Astrocyte (in vitro differentiated cells and primary cell): ENCODE measurements at regions not wholly inside any gene's neighbourhood (a gene's known extent, or its start where the extent isn't known, plus 50 kb on each side); places are given as distances from the start of the nearest gene placed in this dataset.

ENCODE experiments used
- DNase-seq: peaks from one replicate; pipeline ENCODE4 v3.0.0-alpha.2; 2010; ENCODE audit warnings: low read depth
- FAIRE-seq: peaks from 2 replicates; lab custom pipeline; 2011; peaks lifted over from hg19 to GRCh38; lab: Jason Lieb, UNC
- H2AFZ ChIP-seq: 2 replicates; pipeline ENCODE4 v1.6.0; 2012; ENCODE audit warnings: low read depth, low read length, inconsistent platforms
- H3K27ac ChIP-seq: 2 replicates; pipeline ENCODE4 v1.5.1; 2011; ENCODE audit warnings: low read depth, low read length, inconsistent platforms
- H3K27me3 ChIP-seq: 2 replicates; pipeline ENCODE4 v1.6.0; 2011; ENCODE audit warnings: low read length, inconsistent platforms; ENCODE audit not compliant: insufficient read depth
- H3K36me3 ChIP-seq: 2 replicates; pipeline ENCODE4 v1.5.1; 2011; ENCODE audit warnings: low read length, inconsistent platforms; ENCODE audit not compliant: insufficient read depth
- H3K4me1 ChIP-seq: 2 replicates; pipeline ENCODE4 v1.5.1; 2011; ENCODE audit warnings: low read length, inconsistent platforms; ENCODE audit not compliant: insufficient read depth
- H3K4me2 ChIP-seq: 2 replicates; pipeline ENCODE4 v1.6.0; 2012; ENCODE audit warnings: low read length, inconsistent platforms
- H3K4me3 ChIP-seq: 2 replicates; pipeline ENCODE4 v1.5.1; 2011; ENCODE audit warnings: low read depth, mild to moderate bottlenecking, low read length, inconsistent platforms; ENCODE audit not compliant: insufficient read depth
- H3K79me2 ChIP-seq: 2 replicates; pipeline ENCODE4 v1.6.0; 2012; ENCODE audit warnings: mild to moderate bottlenecking, low read length, inconsistent platforms; ENCODE audit not compliant: insufficient read depth
- H3K9ac ChIP-seq: 2 replicates; pipeline ENCODE4 v1.6.0; 2012; ENCODE audit warnings: mild to moderate bottlenecking, low read length, inconsistent platforms
- H3K9me3 ChIP-seq: 2 replicates; pipeline ENCODE4 v1.5.1; 2012; ENCODE audit warnings: low read depth, mild to moderate bottlenecking, low read length, inconsistent platforms; ENCODE audit not compliant: insufficient read depth
- H4K20me1 ChIP-seq: 2 replicates; pipeline ENCODE4 v1.6.0; 2012; ENCODE audit warnings: low read length, inconsistent platforms; ENCODE audit not compliant: insufficient read depth
- H3K27ac Mint-ChIP-seq: one replicate; pipeline ENCODE4 v1.8.0; 2021; ENCODE audit warnings: mild to moderate bottlenecking, mixed read lengths; ENCODE audit not compliant: unreplicated experiment
- H3K27me3 Mint-ChIP-seq: one replicate; pipeline ENCODE4 v1.8.0; 2021; ENCODE audit warnings: low read depth, mixed read lengths; ENCODE audit not compliant: unreplicated experiment
- H3K36me3 Mint-ChIP-seq: one replicate; pipeline ENCODE4 v1.8.0; 2021; ENCODE audit warnings: low read depth, mixed read lengths; ENCODE audit not compliant: unreplicated experiment
- H3K4me1 Mint-ChIP-seq: one replicate; pipeline ENCODE4 v1.8.0; 2021; ENCODE audit warnings: low read depth, mixed read lengths; ENCODE audit not compliant: unreplicated experiment
- H3K4me3 Mint-ChIP-seq: one replicate; pipeline ENCODE4 v1.8.0; 2021; ENCODE audit warnings: mild to moderate bottlenecking, moderate library complexity, mixed read lengths; ENCODE audit not compliant: unreplicated experiment
- H3K9me3 Mint-ChIP-seq: one replicate; pipeline ENCODE4 v1.8.0; 2021; ENCODE audit warnings: mild to moderate bottlenecking, mixed read lengths; ENCODE audit not compliant: unreplicated experiment
- CTCF ChIP-seq: IDR thresholded peaks from 2 replicates; pipeline ENCODE4 v1.5.1; 2011; ENCODE audit warnings: low read depth, mild to moderate bottlenecking, inconsistent platforms, low read length, moderate library complexity; ENCODE audit not compliant: insufficient read depth
- EZH2 ChIP-seq: IDR thresholded peaks from 2 replicates; pipeline ENCODE4 v1.6.1; 2012; ENCODE audit warnings: mild to moderate bottlenecking, low read length, inconsistent platforms; ENCODE audit not compliant: insufficient read depth

- no peaks in the 10 kb centered on the region for H3K27me3 Mint-ChIP-seq
- H3K27ac Mint-ChIP-seq, result no peak overlapping the region
- H3K4me3 ChIP-seq, result no peak overlapping the region
- H3K79me2 ChIP-seq, result no peaks in the 10 kb centered on the region
- no peak for DNase-seq
- no peaks in the 10 kb centered on the region for H4K20me1 ChIP-seq
- H3K9me3 Mint-ChIP-seq, result peaks cover 23% of the 10 kb centered on the region
- H3K27me3 ChIP-seq, result no peaks in the 10 kb centered on the region
- no peaks in the 10 kb centered on the region for H3K36me3 Mint-ChIP-seq
- no peak overlapping the region for H3K27ac ChIP-seq
- no peak overlapping the region for H3K9ac ChIP-seq
- no peak overlapping the region for H3K4me3 Mint-ChIP-seq
- H3K4me1 ChIP-seq, result no peaks in the 10 kb centered on the region
- no peaks in the 10 kb centered on the region for H3K9me3 ChIP-seq
- FAIRE-seq, result no peak
- H3K36me3 ChIP-seq, result no peaks in the 10 kb centered on the region
- no peak overlapping the region for H2AFZ ChIP-seq
- peaks cover 2% of the 10 kb centered on the region for H3K4me1 Mint-ChIP-seq
- TF ChIP-seq EZH2, result no peak
- no peak for TF ChIP-seq CTCF
- H3K4me2 ChIP-seq, result no peak overlapping the region
Measured at GRCh38 chr5:126093041-126093440, 330.2 kb upstream of the GRAMD2B start.

GRCh38 chr5:126093718-126094117 lies 329.5 kb upstream of the GRAMD2B start:
- Histone ChIP-seq H3K4me3 (no peak overlapping the region), H4K20me1 (no peaks in the 10 kb centered on the region), H3K9ac (no peak overlapping the region), H3K9me3 (no peaks in the 10 kb centered on the region), H3K4me1 (peaks cover 3% of the 10 kb centered on the region), H3K27me3 (no peaks in the 10 kb centered on the region), H3K27ac (no peak overlapping the region), H3K79me2 (no peaks in the 10 kb centered on the region), H3K36me3 (no peaks in the 10 kb centered on the region), H2AFZ (no peak overlapping the region), H3K4me2 (no peak overlapping the region)
- no peaks in the 10 kb centered on the region for H3K36me3 Mint-ChIP-seq
- H3K27me3 Mint-ChIP-seq, result no peaks in the 10 kb centered on the region
- peaks cover 7% of the 10 kb centered on the region for H3K4me1 Mint-ChIP-seq
- H3K27ac Mint-ChIP-seq, result no peak overlapping the region
- H3K4me3 Mint-ChIP-seq, result no peak overlapping the region
- DNase-seq (no peak), FAIRE-seq (no peak)
- no peak for TF ChIP-seq CTCF
- TF ChIP-seq EZH2, result no peak
- peaks cover 20% of the 10 kb centered on the region for H3K9me3 Mint-ChIP-seq

- Histone ChIP-seq H3K9me3 (no peaks in the 10 kb centered on the region), H2AFZ (no peak overlapping the region), H3K9ac (no peak overlapping the region), H3K4me3 (no peak overlapping the region), H3K36me3 (no peaks in the 10 kb centered on the region), H3K4me1 (peaks cover 3% of the 10 kb centered on the region), H4K20me1 (no peaks in the 10 kb centered on the region), H3K4me2 (no peak overlapping the region), H3K27me3 (no peaks in the 10 kb centered on the region), H3K79me2 (no peaks in the 10 kb centered on the region), H3K27ac (no peak overlapping the region)
- Mint-ChIP-seq H3K4me1 (peaks cover 7% of the 10 kb centered on the region), H3K9me3 (peaks cover 15% of the 10 kb centered on the region), H3K27ac (no peak overlapping the region), H3K27me3 (no peaks in the 10 kb centered on the region), H3K4me3 (no peak overlapping the region), H3K36me3 (no peaks in the 10 kb centered on the region)
- DNase-seq (no peak), FAIRE-seq (no peak)
- TF ChIP-seq CTCF (no peak), EZH2 (no peak)
Measured at GRCh38 chr5:126094991-126095390, 328.2 kb upstream of the GRAMD2B start.
